Cardiac fibroblast (primary cell): ENCODE measurements at regions not wholly inside any gene's neighbourhood (a gene's known extent, or its start where the extent isn't known, plus 50 kb on each side); places are given as distances from the start of the nearest gene placed in this dataset.

Source experiments
- DNase-seq, 2 donors: peaks; one replicate each; pipeline versions ENCODE4 v3.0.0 to v3.0.0-alpha.2; 2010; ENCODE audit warnings: low read depth in 2 of 2
- H3K4me3 ChIP-seq, 2 donors: replicated peaks in 1 of 2; 1 replicate in 1 of 2; 2 replicates in 1 of 2; pipeline ENCODE4 v1.5.1; 2011; ENCODE audit warnings: low read depth in 2 of 2, low read length in 2 of 2, mild to moderate bottlenecking in 2 of 2, moderate library complexity in 1 of 2
- CTCF ChIP-seq: IDR thresholded peaks from one replicate; pipeline ENCODE4 v1.5.1; 2011; ENCODE audit warnings: low read depth, mild to moderate bottlenecking, low read length, inconsistent platforms

- TF ChIP-seq CTCF = no peak
- no peak overlapping the region for H3K4me3 ChIP-seq
Observed at GRCh38 chr7:106182904-106183303, 70.8 kb upstream of the SYPL1 start.

DNA sequence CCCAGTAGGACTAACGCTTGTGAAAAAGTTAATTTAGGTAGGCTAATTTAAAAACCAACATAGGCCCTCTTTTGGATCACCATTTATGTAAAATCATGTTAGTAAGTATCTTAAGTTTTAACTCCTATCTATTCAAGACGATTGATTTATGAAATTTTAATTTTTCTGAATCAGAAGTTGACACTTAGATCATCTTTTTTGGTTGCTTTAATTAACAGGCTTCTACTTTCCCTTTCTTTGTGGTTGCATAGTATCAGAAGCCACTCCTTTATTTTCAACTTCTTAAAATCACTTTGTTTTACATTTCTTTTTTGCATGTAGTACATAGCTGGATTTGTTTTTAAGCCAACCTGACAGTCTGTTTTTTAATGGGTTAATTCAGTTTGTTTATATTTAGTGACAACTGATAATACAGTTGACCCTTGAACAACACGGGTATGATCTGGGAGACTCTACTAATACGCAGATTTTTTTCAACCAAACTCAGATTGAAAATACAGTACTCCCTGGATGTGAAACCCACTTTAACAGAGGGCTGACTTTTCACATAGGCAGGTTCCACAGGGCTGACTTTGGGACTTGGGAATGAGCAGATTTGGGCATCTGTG lies 69.7 kb upstream of the SYPL1 start:
- no peak for TF ChIP-seq CTCF
- no peak for DNase-seq
- no peak overlapping the region for H3K4me3 ChIP-seq

More at GRCh38 chr7:106182904-106183303, 70.8 kb upstream of the SYPL1 start:
- no peak for DNase-seq

- no peak for TF ChIP-seq CTCF
Observed at GRCh38 chr7:106180721-106181120, 68.6 kb upstream of the SYPL1 start.

DNA sequence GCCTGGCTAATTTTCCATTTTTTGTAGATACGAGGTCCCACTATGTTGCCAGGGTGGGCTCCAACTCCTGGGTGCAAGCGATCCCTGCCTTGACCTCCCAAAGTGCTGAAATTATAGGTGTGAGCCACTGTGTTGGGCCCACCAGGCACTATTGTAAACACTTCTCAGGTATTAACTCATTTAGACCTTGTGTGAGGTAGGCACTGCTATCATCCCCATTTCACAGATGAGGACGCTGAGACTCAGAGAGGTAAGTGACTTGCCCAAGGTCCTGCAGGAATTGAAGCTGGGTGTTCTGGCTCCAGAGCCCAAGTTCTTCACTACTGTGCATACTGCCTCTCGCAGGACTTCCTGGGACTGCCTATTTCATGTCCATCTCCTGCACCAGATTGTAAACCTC lies 67.1 kb upstream of the SYPL1 start:
- H3K4me3 ChIP-seq = no peak overlapping the region
- DNase-seq = no peak
- no peak for TF ChIP-seq CTCF

More at GRCh38 chr7:106180721-106181120, 68.6 kb upstream of the SYPL1 start:
- DNase-seq = no peak
- no peak overlapping the region for H3K4me3 ChIP-seq

DNA sequence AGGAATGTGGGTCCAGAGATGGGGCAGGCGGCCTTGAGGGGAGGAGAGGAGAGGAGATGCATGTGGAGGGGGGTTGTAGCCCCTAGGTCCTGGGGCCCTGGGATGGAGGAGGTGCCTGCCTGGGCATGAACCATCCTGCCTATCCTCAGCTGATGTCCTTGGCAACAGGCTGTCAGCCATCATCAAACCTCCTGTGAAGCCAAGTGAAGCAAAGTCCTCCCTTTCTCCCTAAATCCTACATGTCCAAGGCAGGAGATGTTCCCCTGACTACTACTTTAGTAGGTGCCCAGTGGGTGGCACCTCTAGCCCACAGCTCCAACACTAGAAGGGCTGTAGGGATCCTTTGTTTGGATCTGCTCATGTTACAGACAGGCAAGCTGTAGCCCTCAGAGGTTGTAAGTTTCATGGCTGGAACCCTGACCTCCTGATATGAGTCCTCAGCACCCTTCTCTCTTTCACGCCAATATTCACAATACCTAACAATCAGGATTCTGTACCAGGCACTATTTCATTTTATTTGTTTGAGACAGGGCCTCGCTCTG lies 66.6 kb upstream of the SYPL1 start:
- H3K4me3 ChIP-seq = no peak overlapping the region
- peak; percentile 48 for TF ChIP-seq CTCF
- peak; percentile 70 to 88 for DNase-seq

- no peak for DNase-seq
- TF ChIP-seq CTCF = no peak
- no peak overlapping the region for H3K4me3 ChIP-seq
Observed at GRCh38 chr7:106177738-106178592, 65.9 kb upstream of the SYPL1 start.
